ENCODE measurements at regions not wholly inside any gene's neighbourhood (a gene's known extent, or its start where the extent isn't known, plus 50 kb on each side); places are given as distances from the start of the nearest gene placed in this dataset.

GRCh38 chr14:28323366-28323765 lies 443.2 kb upstream of the FOXG1 start:
- Histone ChIP-seq H3K4me3 (no peak overlapping the region), H3K36me3 (ENCODE audit: low read depth) (no peaks in the 10 kb centered on the region), H3K4me1 (ENCODE audit: low read depth) (no peaks in the 10 kb centered on the region), H3K9me3 (no peaks in the 10 kb centered on the region)
- DNase-seq (no peak), ATAC-seq (no peak)
- no peak for TF ChIP-seq CTCF (IDR thresholded peaks at IDR 0.05)
- intact Hi-C loops (cut with DNase I, micrococcal nuclease): no loop called here

- H3K4me3 ChIP-seq: no peak overlapping the region
- no peaks in the 10 kb centered on the region for H3K36me3 ChIP-seq (ENCODE audit: low read depth)
- no peaks in the 10 kb centered on the region for H3K4me1 ChIP-seq (ENCODE audit: low read depth)
- intact Hi-C loops (cut with DNase I, micrococcal nuclease): no loop called here
- no peak for ATAC-seq
- TF ChIP-seq CTCF (IDR thresholded peaks at IDR 0.05): no peak
- H3K9me3 ChIP-seq: no peaks in the 10 kb centered on the region
- no peak for DNase-seq
Observed at GRCh38 chr14:28323951-28324741, 442.4 kb upstream of the FOXG1 start.

GRCh38 chr14:28340816-28341215 lies 425.8 kb upstream of the FOXG1 start:
- intact Hi-C loops (cut with DNase I, micrococcal nuclease): no loop called here
- no peak for ATAC-seq
- no peak for TF ChIP-seq CTCF (IDR thresholded peaks at IDR 0.05)
- Histone ChIP-seq H3K4me1 (ENCODE audit: low read depth) (no peaks in the 10 kb centered on the region), H3K9me3 (no peaks in the 10 kb centered on the region), H3K36me3 (ENCODE audit: low read depth) (no peaks in the 10 kb centered on the region), H3K4me3 (no peak overlapping the region)
- DNase-seq: no peak

GRCh38 chr14:28344381-28344780 lies 422.2 kb upstream of the FOXG1 start:
- Histone ChIP-seq H3K4me3 (no peak overlapping the region), H3K36me3 (ENCODE audit: low read depth) (no peaks in the 10 kb centered on the region), H3K9me3 (no peaks in the 10 kb centered on the region), H3K4me1 (ENCODE audit: low read depth) (no peaks in the 10 kb centered on the region)
- TF ChIP-seq CTCF (IDR thresholded peaks at IDR 0.05): no peak
- ATAC-seq: no peak
- no peak for DNase-seq
- intact Hi-C loops (cut with DNase I, micrococcal nuclease): no loop called here

- TF ChIP-seq CTCF (IDR thresholded peaks at IDR 0.05): no peak
- ATAC-seq (no peak), DNase-seq (no peak)
- H3K4me1 ChIP-seq (ENCODE audit: low read depth): no peaks in the 10 kb centered on the region
- intact Hi-C loops (cut with DNase I, micrococcal nuclease): no loop called here
- no peaks in the 10 kb centered on the region for H3K9me3 ChIP-seq
- no peak overlapping the region for H3K4me3 ChIP-seq
- H3K36me3 ChIP-seq (ENCODE audit: low read depth): no peaks in the 10 kb centered on the region
Observed at GRCh38 chr14:28348797-28349196, 417.8 kb upstream of the FOXG1 start.
